ENCODE measurements at regions not wholly inside any gene's neighbourhood (a gene's known extent, or its start where the extent isn't known, plus 50 kb on each side); places are given as distances from the start of the nearest gene placed in this dataset.

- TF ChIP-seq ZNF609 (CRISPR knock-in tag; IDR thresholded peaks at IDR 0.05; ENCODE audit: borderline replicate concordance) (no peak), ZNF277 (CRISPR knock-in tag; IDR thresholded peaks at IDR 0.05; ENCODE audit: borderline replicate concordance) (no peak), HNRNPLL (IDR thresholded peaks at IDR 0.05; ENCODE audit: low read depth, low read length, poor library complexity, severe bottlenecking) (no peak), ETS2 (tag; IDR thresholded peaks at IDR 0.05; ENCODE audit: borderline replicate concordance, poor library complexity, severe bottlenecking) (no peak), ZBTB49 (CRISPR knock-in tag; IDR thresholded peaks at IDR 0.05; ENCODE audit: borderline replicate concordance) (no peak), ZNF232 (CRISPR knock-in tag; IDR thresholded peaks at IDR 0.05) (no peak), SAFB2 (IDR thresholded peaks at IDR 0.05; ENCODE audit: borderline replicate concordance, low read depth, low read length, severe bottlenecking) (no peak), NCOA6 (IDR thresholded peaks at IDR 0.05) (no peak), ETV1 (tag; conservative IDR thresholded peaks at IDR 0.05; ENCODE audit: low read depth) (no peak), TRIM28 (IDR thresholded peaks at IDR 0.05) (no peak), E2F3 (CRISPR knock-in tag; IDR thresholded peaks at IDR 0.05) (no peak), MYBL2 (IDR thresholded peaks at IDR 0.05; ENCODE audit: low read depth) (no peak), MYBL2 (CRISPR knock-in tag; IDR thresholded peaks at IDR 0.05; ENCODE audit: borderline replicate concordance) (no peak), ZNF699 (CRISPR knock-in tag; IDR thresholded peaks at IDR 0.05; ENCODE audit: insufficient replicate concordance) (no peak), PYGO2 (tag; IDR thresholded peaks at IDR 0.05) (no peak), RB1 (IDR thresholded peaks at IDR 0.05; ENCODE audit: low read depth) (no peak), PHF21A (IDR thresholded peaks at IDR 0.05; ENCODE audit: borderline replicate concordance, low read depth) (no peak), ZBTB26 (CRISPR knock-in tag; IDR thresholded peaks at IDR 0.05) (no peak)
Observed at GRCh38 chr4:54588404-54588803, 69.4 kb upstream of the KIT start (continued).
